H1 (cell line): ENCODE measurements at regions not wholly inside any gene's neighbourhood (a gene's known extent, or its start where the extent isn't known, plus 50 kb on each side); places are given as distances from the start of the nearest gene placed in this dataset.

Experiments used
- CTCF ChIA-PET: fragments of 300-600 bp; sonication (Branson Sonifier 250); formaldehyde crosslinking; loops from one replicate; lab custom pipeline; 2021; ENCODE audit not compliant: partially characterized antibody; lab: Charles Lee
- POLR2A ChIA-PET: fragments of 300-600 bp; sonication (Branson Sonifier 250); formaldehyde crosslinking; loops from one replicate; lab custom pipeline; 2021; ENCODE audit warnings: inconsistent platforms; ENCODE audit not compliant: partially characterized antibody; lab: Charles Lee
- DNase-seq, 2 experiments: peaks; one replicate each; pipeline versions ENCODE4 v3.0.0 to v3.0.0-alpha.2; 2010 to 2022; ENCODE audit warnings: low spot score in 2 of 2, low read depth in 1 of 2, mixed read lengths in 1 of 2
- FAIRE-seq: peaks from 2 replicates; lab custom pipeline; 2011; peaks lifted over from hg19 to GRCh38; lab: Jason Lieb, UNC
- H2AFZ ChIP-seq: 2 replicates; pipeline ENCODE4 v1.8.1; 2012; ENCODE audit warnings: low read length, inconsistent platforms
- H2AK5ac ChIP-seq: 2 replicates; pipeline ENCODE4 v1.6.1; 2013; ENCODE audit warnings: low read depth, low read length
- H2BK120ac ChIP-seq: replicated peaks from 2 replicates; pipeline ENCODE3; 2013; ENCODE audit warnings: low read depth, low read length, inconsistent platforms
- H2BK12ac ChIP-seq: 2 replicates; pipeline ENCODE4 v1.6.1; 2013; ENCODE audit warnings: low read depth, low read length
- H2BK15ac ChIP-seq: 2 replicates; pipeline ENCODE4 v1.6.1; 2013; ENCODE audit warnings: low read length
- H2BK20ac ChIP-seq: 2 replicates; pipeline ENCODE4 v1.6.1; 2013; ENCODE audit warnings: low read length
- H2BK5ac ChIP-seq: 2 replicates; pipeline ENCODE4 v1.6.1; 2013; ENCODE audit warnings: low read depth, low read length
- H3K14ac ChIP-seq: 2 replicates; pipeline ENCODE4 v1.6.1; 2013; ENCODE audit warnings: inconsistent platforms; ENCODE audit not compliant: insufficient read length
- H3K18ac ChIP-seq: 2 replicates; pipeline ENCODE4 v1.6.1; 2013; ENCODE audit warnings: low read length; ENCODE audit errors: extremely low read depth
- H3K23ac ChIP-seq: 2 replicates; pipeline ENCODE4 v1.6.1; 2013; ENCODE audit warnings: inconsistent platforms; ENCODE audit not compliant: insufficient read length
- H3K23me2 ChIP-seq: 2 replicates; pipeline ENCODE4 v1.6.1; 2013; ENCODE audit warnings: low read depth, low read length
- H3K27ac ChIP-seq: 2 replicates; pipeline ENCODE4 v1.6.1; 2011; ENCODE audit warnings: low read depth, low read length, inconsistent platforms
- H3K27me3 ChIP-seq, 4 experiments: replicated peaks in 1 of 4; 1 replicate in 1 of 4; 2 replicates in 3 of 4; pipeline versions ENCODE4 v1.6.1 to v1.8.1; 2011 to 2013; ENCODE audit warnings: low read length in 3 of 4, mild to moderate bottlenecking in 3 of 4, inconsistent platforms in 2 of 4, mixed read lengths in 2 of 4, moderate library complexity in 1 of 4; ENCODE audit not compliant: control insufficient read depth in 3 of 4, insufficient read depth in 3 of 4; ENCODE audit errors: extremely low read depth in 1 of 4
- H3K36me3 ChIP-seq, 4 experiments: 2 replicates each; pipeline versions ENCODE4 v1.6.1 to v1.8.1; 2011 to 2013; ENCODE audit warnings: mild to moderate bottlenecking in 4 of 4, low read length in 3 of 4, moderate library complexity in 2 of 4, control low read depth in 1 of 4, inconsistent platforms in 1 of 4; ENCODE audit not compliant: insufficient read depth in 4 of 4, control insufficient read depth in 2 of 4
- H3K4ac ChIP-seq: replicated peaks from 2 replicates; pipeline ENCODE3; 2013; ENCODE audit warnings: low read length, low read depth, mixed read lengths, inconsistent platforms; ENCODE audit not compliant: insufficient read length
- H3K4me1 ChIP-seq, 4 experiments: replicated peaks in 1 of 4; 1 replicate in 1 of 4; 2 replicates in 3 of 4; pipeline versions ENCODE4 v1.6.1 to v1.8.1; 2011 to 2013; ENCODE audit warnings: low read length in 3 of 4, inconsistent platforms in 2 of 4, mixed read lengths in 1 of 4; ENCODE audit not compliant: insufficient read depth in 4 of 4, control insufficient read depth in 3 of 4
- H3K4me2 ChIP-seq, 2 experiments: 2 replicates each; pipeline versions ENCODE4 v1.6.1 to v1.8.1; 2011 to 2013; ENCODE audit warnings: low read depth in 2 of 2, low read length in 2 of 2, control low read depth in 1 of 2, inconsistent platforms in 1 of 2, mild to moderate bottlenecking in 1 of 2; ENCODE audit not compliant: insufficient read depth in 1 of 2
- H3K4me3 ChIP-seq, 4 experiments: fragments of 200-600, 300-600 bp in 1 of 4; sonication (generic), shearing (Covaris generic), sonication (Bioruptor Twin) in 1 of 4; 2 replicates each; pipeline versions ENCODE4 v1.5.1 to v1.8.1; 2011 to 2016; ENCODE audit warnings: low read length in 4 of 4, low read depth in 3 of 4, control low read depth in 2 of 4, inconsistent platforms in 2 of 4, mild to moderate bottlenecking in 2 of 4, mixed read lengths in 1 of 4, moderate library complexity in 1 of 4; ENCODE audit not compliant: insufficient read depth in 2 of 4; ENCODE audit errors: extremely low read depth in 1 of 4
- H3K56ac ChIP-seq: replicated peaks from 2 replicates; pipeline ENCODE3; 2013; ENCODE audit warnings: low read depth, mild to moderate bottlenecking, mixed read lengths, low read length, inconsistent platforms; ENCODE audit not compliant: insufficient read length
- H3K79me1 ChIP-seq: 2 replicates; pipeline ENCODE4 v1.6.1; 2013; ENCODE audit warnings: low read depth, low read length, control low read depth
- H3K79me2 ChIP-seq, 2 experiments: 2 replicates each; pipeline versions ENCODE4 v1.6.1 to v1.8.1; 2012 to 2013; ENCODE audit warnings: low read length in 2 of 2, mild to moderate bottlenecking in 2 of 2, inconsistent platforms in 1 of 2; ENCODE audit not compliant: insufficient read depth in 2 of 2, control insufficient read depth in 1 of 2
- H3K9ac ChIP-seq, 4 experiments: replicated peaks in 1 of 4; 1 replicate in 1 of 4; 2 replicates in 3 of 4; pipeline versions ENCODE4 v1.6.1 to v1.8.1; 2011 to 2013; ENCODE audit warnings: low read depth in 3 of 4, low read length in 3 of 4, control low read depth in 2 of 4, mild to moderate bottlenecking in 2 of 4, moderate library complexity in 2 of 4, inconsistent platforms in 1 of 4; ENCODE audit errors: extremely low read depth in 1 of 4
- H3K9me3 ChIP-seq, 2 experiments: 2 replicates each; pipeline versions ENCODE4 v1.6.1 to v1.8.1; 2012 to 2013; ENCODE audit warnings: mild to moderate bottlenecking in 2 of 2, moderate library complexity in 2 of 2, control low read depth in 1 of 2, inconsistent platforms in 1 of 2, low read depth in 1 of 2, low read length in 1 of 2, mixed read lengths in 1 of 2; ENCODE audit not compliant: insufficient read depth in 2 of 2
- H4K20me1 ChIP-seq, 2 experiments: replicated peaks in 1 of 2; 2 replicates each; pipeline versions ENCODE3 to v1.8.1; 2011 to 2013; ENCODE audit warnings: inconsistent platforms in 2 of 2, low read length in 2 of 2, mild to moderate bottlenecking in 1 of 2; ENCODE audit not compliant: insufficient read depth in 2 of 2, control insufficient read depth in 1 of 2
- H4K5ac ChIP-seq: 2 replicates; pipeline ENCODE4 v1.6.1; 2013; ENCODE audit warnings: low read length, low read depth, mixed read lengths, inconsistent platforms; ENCODE audit not compliant: insufficient read length
- H4K8ac ChIP-seq: 2 replicates; pipeline ENCODE4 v1.8.0; 2013; ENCODE audit warnings: mild to moderate bottlenecking, moderate library complexity, low read length, inconsistent platforms; ENCODE audit not compliant: insufficient read depth; ENCODE audit errors: extremely low read depth
- H4K91ac ChIP-seq: replicated peaks from 2 replicates; pipeline ENCODE3; 2013; ENCODE audit warnings: low read length, mixed read lengths, inconsistent platforms; ENCODE audit not compliant: insufficient read length
- BCL11A ChIP-seq, 2 experiments: IDR thresholded peaks; one replicate each; pipeline ENCODE4 v1.6.1; 2011; ENCODE audit warnings: low read depth in 2 of 2, low read length in 2 of 2, mild to moderate bottlenecking in 2 of 2
- CBX5 ChIP-seq: fragments of 300-800, 300-1000 bp; sonication (generic); IDR thresholded peaks from 2 replicates; pipeline ENCODE4 v1.7.1; 2016; ENCODE audit warnings: antibody characterized with exemption, low read length, low read depth
- CHD1 ChIP-seq: IDR thresholded peaks from 2 replicates; pipeline ENCODE4 v1.6.1; 2012; ENCODE audit warnings: low read depth, low read length, improper control_type of control experiment
- CHD2 ChIP-seq: IDR thresholded peaks from 2 replicates; pipeline ENCODE4 v1.6.1; 2012; ENCODE audit warnings: low read length, improper control_type of control experiment
- CREB1 ChIP-seq: IDR thresholded peaks from 2 replicates; pipeline ENCODE4 v1.6.1; 2012; ENCODE audit warnings: inconsistent platforms
- E2F6 ChIP-seq: IDR thresholded peaks from 2 replicates; pipeline ENCODE4 v1.6.1; 2012; ENCODE audit warnings: inconsistent platforms
- GABPA ChIP-seq: IDR thresholded peaks from 2 replicates; pipeline ENCODE4 v1.6.1; 2011; ENCODE audit warnings: mild to moderate bottlenecking, low read length, moderate library complexity, borderline replicate concordance; ENCODE audit not compliant: insufficient read depth
- JUN ChIP-seq: IDR thresholded peaks from 2 replicates; pipeline ENCODE4 v1.6.1; 2011; ENCODE audit warnings: low read depth, mild to moderate bottlenecking, improper control_type of control experiment, low read length
- NANOG ChIP-seq: IDR thresholded peaks from 2 replicates; pipeline ENCODE4 v1.6.1; 2011; ENCODE audit warnings: low read length, low read depth, mild to moderate bottlenecking, inconsistent platforms; ENCODE audit not compliant: insufficient read depth, poor library complexity, severe bottlenecking
- POLR2A ChIP-seq, 2 experiments: IDR thresholded peaks; 1 replicate in 1 of 2; 2 replicates in 1 of 2; pipeline ENCODE4 v1.6.1; 2011; ENCODE audit warnings: low read depth in 2 of 2, low read length in 2 of 2, mild to moderate bottlenecking in 2 of 2; ENCODE audit errors: control extremely low read depth in 1 of 2
- POU5F1 ChIP-seq: IDR thresholded peaks from 2 replicates; pipeline ENCODE4 v1.6.1; 2011; ENCODE audit warnings: low read depth, mild to moderate bottlenecking, low read length, moderate library complexity
- SUZ12 ChIP-seq: fragments of 200-600 bp; sonication (generic); IDR thresholded peaks from 2 replicates; pipeline ENCODE4 v1.6.1; 2012; ENCODE audit warnings: mild to moderate bottlenecking, inconsistent platforms, low read length, moderate library complexity, mixed read lengths
- TBP ChIP-seq: IDR thresholded peaks from 2 replicates; pipeline ENCODE4 v1.6.1; 2011; ENCODE audit warnings: low read depth, low read length, improper control_type of control experiment
- YY1 ChIP-seq: IDR thresholded peaks from 2 replicates; pipeline ENCODE4 v1.6.1; 2011; ENCODE audit warnings: low read depth, mild to moderate bottlenecking, low read length
- ZNF274 ChIP-seq: IDR thresholded peaks from 2 replicates; pipeline ENCODE4 v1.7.0; 2012; ENCODE audit warnings: low read length, borderline replicate concordance; ENCODE audit errors: extremely low read depth
- WGBS, 2 experiments: shearing (Covaris generic) in 1 of 2; methylation state at CpG; one replicate each; pipeline versions ENCODE4 v1.1.6 to v1.1.7; 2013 to 2015; ENCODE audit warnings: low lambda C conversion rate in 2 of 2, mixed read lengths in 2 of 2, inconsistent platforms in 1 of 2, low coverage in 1 of 2, missing lambda C conversion rate in 1 of 2; ENCODE audit not compliant: insufficient replicate concordance in 2 of 2, insufficient coverage in 1 of 2, insufficient read length in 1 of 2; ENCODE audit errors: extremely low coverage in 1 of 2, missing lambda C conversion rate in 1 of 2; 5-methylcytosine and 5-hydroxymethylcytosine counted together

- Histone ChIP-seq H2AFZ (no peak overlapping the region), H2BK5ac (no peak overlapping the region), H3K18ac (no peak overlapping the region), H3K27me3 (no peaks in the 10 kb centered on the region), H4K20me1 (peaks cover 0 to 1% of the 10 kb centered on the region in 2 experiments), H2BK120ac (no peak overlapping the region), H3K4me2 (no peak overlapping the region), H3K79me2 (no peaks in the 10 kb centered on the region), H4K8ac (no peak overlapping the region), H3K23ac (no peak overlapping the region), H3K4me3 (no peak overlapping the region), H3K9ac (no peak overlapping the region), H3K23me2 (no peaks in the 10 kb centered on the region), H4K91ac (no peak overlapping the region), H3K79me1 (peaks cover 2% of the 10 kb centered on the region; the same call in 1 of the 2 replicates), H2BK15ac (no peak overlapping the region), H4K5ac (no peak overlapping the region), H3K4ac (no peak overlapping the region), H2AK5ac (no peak overlapping the region), H3K27ac (no peak overlapping the region), H3K4me1 (no peaks in the 10 kb centered on the region), H2BK12ac (no peak overlapping the region), H3K9me3 (no peaks in the 10 kb centered on the region), H2BK20ac (no peak overlapping the region), H3K56ac (no peak overlapping the region), H3K36me3 (no peaks in the 10 kb centered on the region), H3K14ac (no peak overlapping the region)
- FAIRE-seq (no peak), DNase-seq (no peak)
- WGBS, 2 experiments = 87% methylated on average over 6 of the region's 6 CpGs; no CpG with 5 or more reads in 1 of the 2 experiments
- ChIA-PET CTCF (interaction anchor here (0.9 kb wide), 1 partner anchor 86 kb away, joined by 3 read pairs; no protein-coding TSS in a partner anchor), POLR2A (no interaction called here)
- TF ChIP-seq GABPA = no peak
- TF ChIP-seq JUN = no peak
- no peak for TF ChIP-seq POLR2A (IDR thresholded peaks at IDR 0.05; ENCODE audit: control extremely low read depth in 1 of 2, low read depth in 2 of 2, low read length in 2 of 2)
- TF ChIP-seq CBX5 = no peak
- no peak for TF ChIP-seq YY1
- no peak for TF ChIP-seq NANOG
- no peak for TF ChIP-seq CHD1
- no peak for TF ChIP-seq BCL11A (IDR thresholded peaks at IDR 0.05; ENCODE audit: low read depth in 2 of 2, low read length in 2 of 2)
- TF ChIP-seq CREB1 = no peak
- TF ChIP-seq CHD2 = no peak
- no peak for TF ChIP-seq E2F6
- TF ChIP-seq POU5F1 = no peak
- no peak for TF ChIP-seq ZNF274
- no peak for TF ChIP-seq TBP
- TF ChIP-seq SUZ12 = no peak
These were observed 688.4 kb downstream of the HTR1B start for GRCh38 chr6:76774781-76775384.
